ENCODE measurements at regions not wholly inside any gene's neighbourhood (a gene's known extent, or its start where the extent isn't known, plus 50 kb on each side); places are given as distances from the start of the nearest gene placed in this dataset.

DNA sequence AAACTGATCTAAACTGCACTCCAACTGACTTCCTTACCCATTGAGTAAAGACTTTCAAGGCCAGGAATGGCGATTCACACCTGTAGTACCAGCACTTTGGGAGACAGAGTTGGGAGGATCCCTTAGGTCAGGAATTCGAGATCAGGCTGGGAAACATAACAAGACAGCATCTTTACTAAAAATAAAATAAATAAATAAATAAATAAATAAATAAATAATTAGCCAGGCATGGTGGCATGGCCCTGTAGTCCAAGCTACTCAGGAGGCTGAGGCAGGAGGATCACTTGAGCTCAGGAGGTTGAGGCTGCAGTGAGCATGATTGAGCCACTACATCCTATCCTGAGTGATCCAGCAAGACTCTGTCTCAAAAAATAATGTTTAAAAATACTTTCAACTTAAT is 148.4 kb downstream of the CEMIP2 start:
- ATAC-seq = no peak
- TF ChIP-seq ZC3H10 (CRISPR knock-in tag; IDR thresholded peaks at IDR 0.05) (no peak), ZNF565 (CRISPR knock-in tag; conservative IDR thresholded peaks at IDR 0.05; ENCODE audit: low read depth) (no peak), ARNTL (CRISPR knock-in tag; IDR thresholded peaks at IDR 0.05; ENCODE audit: borderline replicate concordance, low read depth) (no peak), ZFP3 (CRISPR knock-in tag; IDR thresholded peaks at IDR 0.05) (no peak), GLIS3 (CRISPR knock-in tag; IDR thresholded peaks at IDR 0.05) (no peak), SNAI2 (CRISPR knock-in tag; IDR thresholded peaks at IDR 0.05) (no peak), TCF4 (CRISPR knock-in tag; IDR thresholded peaks at IDR 0.05; ENCODE audit: borderline replicate concordance) (no peak), RARB (CRISPR knock-in tag; IDR thresholded peaks at IDR 0.05) (no peak), TOX (CRISPR knock-in tag; IDR thresholded peaks at IDR 0.05; ENCODE audit: borderline replicate concordance) (no peak), ZNF8 (CRISPR knock-in tag; IDR thresholded peaks at IDR 0.05) (no peak), ZFP30 (CRISPR knock-in tag; IDR thresholded peaks at IDR 0.05) (no peak), ZNF70 (CRISPR knock-in tag; IDR thresholded peaks at IDR 0.05) (no peak), OSR1 (CRISPR knock-in tag; IDR thresholded peaks at IDR 0.05) (no peak), ISL1 (CRISPR knock-in tag; IDR thresholded peaks at IDR 0.05) (no peak), BACH2 (CRISPR knock-in tag; IDR thresholded peaks at IDR 0.05; ENCODE audit: borderline replicate concordance) (no peak)
- TF ChIP-seq, protein P1, sequence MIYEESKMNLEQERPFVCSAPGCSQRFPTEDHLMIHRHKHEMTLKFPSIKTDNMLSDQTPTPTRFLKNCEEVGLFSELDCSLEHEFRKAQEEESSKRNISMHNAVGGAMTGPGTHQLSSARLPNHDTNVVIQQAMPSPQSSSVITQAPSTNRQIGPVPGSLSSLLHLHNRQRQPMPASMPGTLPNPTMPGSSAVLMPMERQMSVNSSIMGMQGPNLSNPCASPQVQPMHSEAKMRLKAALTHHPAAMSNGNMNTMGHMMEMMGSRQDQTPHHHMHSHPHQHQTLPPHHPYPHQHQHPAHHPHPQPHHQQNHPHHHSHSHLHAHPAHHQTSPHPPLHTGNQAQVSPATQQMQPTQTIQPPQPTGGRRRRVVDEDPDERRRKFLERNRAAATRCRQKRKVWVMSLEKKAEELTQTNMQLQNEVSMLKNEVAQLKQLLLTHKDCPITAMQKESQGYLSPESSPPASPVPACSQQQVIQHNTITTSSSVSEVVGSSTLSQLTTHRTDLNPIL (CRISPR knock-in tag; IDR thresholded peaks at IDR 0.05; ENCODE audit: low read depth) = no peak
- TF ChIP-seq, protein P2, sequence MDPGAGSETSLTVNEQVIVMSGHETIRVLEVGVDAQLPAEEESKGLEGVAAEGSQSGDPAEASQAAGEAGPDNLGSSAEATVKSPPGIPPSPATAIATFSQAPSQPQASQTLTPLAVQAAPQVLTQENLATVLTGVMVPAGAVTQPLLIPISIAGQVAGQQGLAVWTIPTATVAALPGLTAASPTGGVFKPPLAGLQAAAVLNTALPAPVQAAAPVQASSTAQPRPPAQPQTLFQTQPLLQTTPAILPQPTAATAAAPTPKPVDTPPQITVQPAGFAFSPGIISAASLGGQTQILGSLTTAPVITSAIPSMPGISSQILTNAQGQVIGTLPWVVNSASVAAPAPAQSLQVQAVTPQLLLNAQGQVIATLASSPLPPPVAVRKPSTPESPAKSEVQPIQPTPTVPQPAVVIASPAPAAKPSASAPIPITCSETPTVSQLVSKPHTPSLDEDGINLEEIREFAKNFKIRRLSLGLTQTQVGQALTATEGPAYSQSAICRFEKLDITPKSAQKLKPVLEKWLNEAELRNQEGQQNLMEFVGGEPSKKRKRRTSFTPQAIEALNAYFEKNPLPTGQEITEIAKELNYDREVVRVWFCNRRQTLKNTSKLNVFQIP (CRISPR knock-in tag; IDR thresholded peaks at IDR 0.05; ENCODE audit: borderline replicate concordance, low read depth) = no peak
- TF ChIP-seq, protein P3, sequence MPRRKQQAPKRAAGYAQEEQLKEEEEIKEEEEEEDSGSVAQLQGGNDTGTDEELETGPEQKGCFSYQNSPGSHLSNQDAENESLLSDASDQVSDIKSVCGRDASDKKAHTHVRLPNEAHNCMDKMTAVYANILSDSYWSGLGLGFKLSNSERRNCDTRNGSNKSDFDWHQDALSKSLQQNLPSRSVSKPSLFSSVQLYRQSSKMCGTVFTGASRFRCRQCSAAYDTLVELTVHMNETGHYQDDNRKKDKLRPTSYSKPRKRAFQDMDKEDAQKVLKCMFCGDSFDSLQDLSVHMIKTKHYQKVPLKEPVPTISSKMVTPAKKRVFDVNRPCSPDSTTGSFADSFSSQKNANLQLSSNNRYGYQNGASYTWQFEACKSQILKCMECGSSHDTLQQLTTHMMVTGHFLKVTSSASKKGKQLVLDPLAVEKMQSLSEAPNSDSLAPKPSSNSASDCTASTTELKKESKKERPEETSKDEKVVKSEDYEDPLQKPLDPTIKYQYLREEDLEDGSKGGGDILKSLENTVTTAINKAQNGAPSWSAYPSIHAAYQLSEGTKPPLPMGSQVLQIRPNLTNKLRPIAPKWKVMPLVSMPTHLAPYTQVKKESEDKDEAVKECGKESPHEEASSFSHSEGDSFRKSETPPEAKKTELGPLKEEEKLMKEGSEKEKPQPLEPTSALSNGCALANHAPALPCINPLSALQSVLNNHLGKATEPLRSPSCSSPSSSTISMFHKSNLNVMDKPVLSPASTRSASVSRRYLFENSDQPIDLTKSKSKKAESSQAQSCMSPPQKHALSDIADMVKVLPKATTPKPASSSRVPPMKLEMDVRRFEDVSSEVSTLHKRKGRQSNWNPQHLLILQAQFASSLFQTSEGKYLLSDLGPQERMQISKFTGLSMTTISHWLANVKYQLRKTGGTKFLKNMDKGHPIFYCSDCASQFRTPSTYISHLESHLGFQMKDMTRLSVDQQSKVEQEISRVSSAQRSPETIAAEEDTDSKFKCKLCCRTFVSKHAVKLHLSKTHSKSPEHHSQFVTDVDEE (CRISPR knock-in tag; IDR thresholded peaks at IDR 0.05) = no peak

DNA sequence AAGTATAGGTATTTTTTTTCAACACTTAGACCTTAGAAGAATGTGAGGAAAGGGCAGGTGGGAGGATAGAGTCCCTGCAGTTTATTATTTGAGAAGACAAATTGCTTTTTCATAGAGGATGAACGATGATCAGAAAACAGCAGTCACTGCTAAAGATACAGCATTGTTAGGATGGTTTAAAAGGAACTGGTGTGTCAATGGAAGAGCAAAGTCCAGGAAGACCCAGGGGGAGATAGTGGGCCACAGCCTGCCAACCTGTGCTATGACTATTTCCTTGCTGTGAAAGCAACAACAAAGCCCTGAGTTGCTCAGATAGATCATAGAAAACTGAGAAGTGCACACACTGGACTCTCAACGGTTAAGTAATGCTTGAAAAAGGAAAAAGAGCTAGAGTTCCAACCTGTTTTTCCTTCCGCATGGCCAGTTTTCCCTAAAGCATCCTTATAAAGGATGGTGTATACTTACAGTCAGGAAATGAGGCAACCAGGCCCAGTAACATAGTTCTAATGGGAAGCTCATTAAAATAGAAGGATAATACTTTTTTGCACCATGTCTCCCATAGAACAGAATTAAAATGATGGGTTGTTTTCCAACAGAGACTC is 153.8 kb downstream of the CEMIP2 start:
- no peak for ATAC-seq
- no peak for TF ChIP-seq OSR1 (CRISPR knock-in tag; IDR thresholded peaks at IDR 0.05)
- no peak for TF ChIP-seq ZC3H10 (CRISPR knock-in tag; IDR thresholded peaks at IDR 0.05)
- TF ChIP-seq GLIS3 (CRISPR knock-in tag; IDR thresholded peaks at IDR 0.05) = no peak

DNA sequence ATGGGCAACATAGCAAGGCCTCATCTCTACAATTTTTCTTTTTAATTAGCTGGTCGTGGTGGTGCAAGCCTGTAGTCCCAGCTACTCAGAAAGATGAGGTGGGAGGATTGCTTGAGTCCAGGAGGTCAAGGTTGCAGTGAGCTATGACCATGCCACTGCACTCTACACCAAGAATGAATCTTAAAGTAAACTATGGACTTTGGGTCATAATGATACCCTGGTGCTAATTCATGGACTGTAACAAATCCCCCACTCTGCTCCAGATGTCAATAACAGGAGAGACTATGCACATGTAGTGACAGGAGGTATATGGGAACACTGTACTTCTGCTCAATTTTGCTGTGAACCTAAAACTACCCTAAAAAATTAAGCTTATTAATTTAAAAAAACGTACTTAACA is 155.4 kb downstream of the CEMIP2 start:
- no peak for ATAC-seq
- TF ChIP-seq ZFP30 (CRISPR knock-in tag; IDR thresholded peaks at IDR 0.05) (no peak), ESRRG (CRISPR knock-in tag; IDR thresholded peaks at IDR 0.05) (no peak), SNAI2 (CRISPR knock-in tag; IDR thresholded peaks at IDR 0.05) (no peak), GLIS3 (CRISPR knock-in tag; IDR thresholded peaks at IDR 0.05) (no peak), PPARA (CRISPR knock-in tag; IDR thresholded peaks at IDR 0.05; ENCODE audit: borderline replicate concordance) (no peak), BACH2 (CRISPR knock-in tag; IDR thresholded peaks at IDR 0.05; ENCODE audit: borderline replicate concordance) (no peak), TOX (CRISPR knock-in tag; IDR thresholded peaks at IDR 0.05; ENCODE audit: borderline replicate concordance) (no peak), ZC3H10 (CRISPR knock-in tag; IDR thresholded peaks at IDR 0.05) (no peak), CSDC2 (CRISPR knock-in tag; IDR thresholded peaks at IDR 0.05) (no peak), ZFP3 (CRISPR knock-in tag; IDR thresholded peaks at IDR 0.05) (no peak), ZNF8 (CRISPR knock-in tag; IDR thresholded peaks at IDR 0.05) (no peak), RARB (CRISPR knock-in tag; IDR thresholded peaks at IDR 0.05) (no peak), ZNF565 (CRISPR knock-in tag; conservative IDR thresholded peaks at IDR 0.05; ENCODE audit: low read depth) (no peak), ZNF70 (CRISPR knock-in tag; IDR thresholded peaks at IDR 0.05) (no peak)
- TF ChIP-seq, protein P4, sequence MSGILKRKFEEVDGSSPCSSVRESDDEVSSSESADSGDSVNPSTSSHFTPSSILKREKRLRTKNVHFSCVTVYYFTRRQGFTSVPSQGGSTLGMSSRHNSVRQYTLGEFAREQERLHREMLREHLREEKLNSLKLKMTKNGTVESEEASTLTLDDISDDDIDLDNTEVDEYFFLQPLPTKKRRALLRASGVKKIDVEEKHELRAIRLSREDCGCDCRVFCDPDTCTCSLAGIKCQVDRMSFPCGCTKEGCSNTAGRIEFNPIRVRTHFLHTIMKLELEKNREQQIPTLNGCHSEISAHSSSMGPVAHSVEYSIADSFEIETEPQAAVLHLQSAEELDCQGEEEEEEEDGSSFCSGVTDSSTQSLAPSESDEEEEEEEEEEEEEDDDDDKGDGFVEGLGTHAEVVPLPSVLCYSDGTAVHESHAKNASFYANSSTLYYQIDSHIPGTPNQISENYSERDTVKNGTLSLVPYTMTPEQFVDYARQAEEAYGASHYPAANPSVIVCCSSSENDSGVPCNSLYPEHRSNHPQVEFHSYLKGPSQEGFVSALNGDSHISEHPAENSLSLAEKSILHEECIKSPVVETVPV (CRISPR knock-in tag; IDR thresholded peaks at IDR 0.05) = no peak
- TF ChIP-seq, protein P3 (CRISPR knock-in tag; IDR thresholded peaks at IDR 0.05) = no peak
- TF ChIP-seq, protein P1 (CRISPR knock-in tag; IDR thresholded peaks at IDR 0.05; ENCODE audit: low read depth) = no peak
- TF ChIP-seq, protein P2 (CRISPR knock-in tag; IDR thresholded peaks at IDR 0.05; ENCODE audit: borderline replicate concordance, low read depth) = no peak
